Panc1 (cell line): ENCODE measurements at regions not wholly inside any gene's neighbourhood (a gene's known extent, or its start where the extent isn't known, plus 50 kb on each side); places are given as distances from the start of the nearest gene placed in this dataset.

ENCODE experiments used
- ATAC-seq: fragments of 200-7000 bp; cut with Tn5 transposase; 2 replicates; pipeline ENCODE4 v1.9.1; 2020; ENCODE audit warnings: mild to moderate bottlenecking, moderate library complexity
- BruUV-seq: library from RNA; stranded (reverse); fragments of 400-500 nt; replicated peaks from 2 replicates; lab custom pipeline; 2021; lab: Mats Ljungman, UMichigan
- CTCF ChIA-PET: fragments of 300-600 bp; sonication (Branson Sonifier 250); formaldehyde crosslinking; loops from one replicate; lab custom pipeline; 2022; ENCODE audit warnings: antibody characterized with exemption; lab: Charles Lee
- POLR2A ChIA-PET: fragments of 300-600 bp; sonication (Branson Sonifier 250); formaldehyde crosslinking; loops from one replicate; lab custom pipeline; 2022; ENCODE audit warnings: antibody characterized with exemption; lab: Charles Lee
- DNase-seq: peaks from one replicate; pipeline ENCODE4 v3.0.0-alpha.2; 2010; ENCODE audit warnings: low read depth, low spot score
- H3K27ac ChIP-seq: 2 replicates; pipeline ENCODE4 v1.5.1; 2011; ENCODE audit warnings: mild to moderate bottlenecking, low read length, inconsistent platforms
- H3K27me3 ChIP-seq: fragments of 200-500 bp; sonication (Bioruptor generic); 2 replicates; pipeline ENCODE4 v1.6.0; 2014; ENCODE audit warnings: low read length, inconsistent platforms; ENCODE audit not compliant: control insufficient read depth, insufficient read depth
- H3K36me3 ChIP-seq: fragments of 200-500 bp; sonication (Bioruptor generic); 2 replicates; pipeline ENCODE4 v1.5.1; 2014; ENCODE audit warnings: inconsistent platforms, mild to moderate bottlenecking, low read length, moderate library complexity; ENCODE audit not compliant: control insufficient read depth, insufficient read depth
- H3K4me1 ChIP-seq: 2 replicates; pipeline ENCODE4 v1.5.1; 2011; ENCODE audit warnings: inconsistent platforms, mild to moderate bottlenecking, low read length, moderate library complexity; ENCODE audit not compliant: control insufficient read depth, insufficient read depth
- H3K4me3 ChIP-seq, 2 experiments: 2 replicates each; pipeline ENCODE4 v1.5.1; 2011 to 2012; ENCODE audit warnings: low read depth in 2 of 2, low read length in 2 of 2, mild to moderate bottlenecking in 2 of 2, inconsistent platforms in 1 of 2, moderate library complexity in 1 of 2
- H3K9me3 ChIP-seq: fragments of 200-500 bp; sonication (Bioruptor generic); 2 replicates; pipeline ENCODE4 v1.5.1; 2014; ENCODE audit warnings: low read depth, mild to moderate bottlenecking, inconsistent platforms, low read length, moderate library complexity; ENCODE audit not compliant: control insufficient read depth, insufficient read depth
- CTCF ChIP-seq: fragments of 450-650 bp; IDR thresholded peaks from 2 replicates; pipeline ENCODE4 v1.5.1; 2017; ENCODE audit warnings: mild to moderate bottlenecking
- POLR2AphosphoS5 ChIP-seq: IDR thresholded peaks from 2 replicates; pipeline ENCODE4 v1.6.1; 2012; ENCODE audit warnings: mild to moderate bottlenecking, low read depth, low read length, moderate library complexity
- REST ChIP-seq, 2 experiments: IDR thresholded peaks; 2 replicates each; pipeline ENCODE4 v1.6.1; 2011 to 2012; ENCODE audit warnings: low read depth in 2 of 2, control low read depth in 1 of 2, low read length in 1 of 2, mild to moderate bottlenecking in 1 of 2, moderate library complexity in 1 of 2; ENCODE audit not compliant: insufficient read depth in 1 of 2
- SIN3A ChIP-seq: IDR thresholded peaks from 2 replicates; pipeline ENCODE4 v1.6.1; 2012; ENCODE audit warnings: low read depth, mild to moderate bottlenecking, low read length, moderate library complexity, borderline replicate concordance; ENCODE audit not compliant: insufficient read depth
- TCF7L2 ChIP-seq: IDR thresholded peaks from 2 replicates; pipeline ENCODE4 v1.6.1; 2011; ENCODE audit warnings: mild to moderate bottlenecking, low read depth, low read length, inconsistent platforms
- in situ Hi-C: cut with HindIII; loops from 2 replicates; pipeline ENCODE4 v1.10.0; 2016; ENCODE audit warnings: low sequenced_read_pairs, low pct_unique_long_range_greater_than_20kb
- intact Hi-C: fragments of 100-400 bp; cut with micrococcal nuclease; formaldehyde crosslinking; loops from one replicate; pipeline ENCODE4 v1.10.0; 2022; ENCODE audit not compliant: unreplicated experiment

- ChIA-PET CTCF (no interaction called here), POLR2A (no interaction called here)
- BruUV-seq = no TSS peak
- TF ChIP-seq REST (IDR thresholded peaks at IDR 0.05; ENCODE audit: insufficient read depth in 1 of 2, low read depth in 2 of 2, low read length in 1 of 2) (no peak), TCF7L2 (no peak), SIN3A (no peak), POLR2AphosphoS5 (no peak), CTCF (no peak)
- Histone ChIP-seq H3K27ac (no peak overlapping the region), H3K4me3 (no peak overlapping the region), H3K27me3 (peaks cover 10% of the 10 kb centered on the region), H3K36me3 (no peaks in the 10 kb centered on the region), H3K9me3 (no peaks in the 10 kb centered on the region), H3K4me1 (no peaks in the 10 kb centered on the region)
- ATAC-seq = no peak
- no peak for DNase-seq
- intact Hi-C loops (no loop called here), in situ Hi-C loops (no loop called here)
Measured at GRCh38 chr6:167465482-167465881, 140.6 kb downstream of the TTLL2 start.

- Histone ChIP-seq H3K4me3 (no peak overlapping the region), H3K36me3 (no peaks in the 10 kb centered on the region), H3K4me1 (no peaks in the 10 kb centered on the region), H3K9me3 (no peaks in the 10 kb centered on the region), H3K27me3 (peaks cover 10% of the 10 kb centered on the region), H3K27ac (no peak overlapping the region)
- ATAC-seq (no peak), DNase-seq (no peak)
- no peak for TF ChIP-seq CTCF
- no peak for TF ChIP-seq TCF7L2
- TF ChIP-seq POLR2AphosphoS5 = no peak
- TF ChIP-seq SIN3A = no peak
- no peak for TF ChIP-seq REST (IDR thresholded peaks at IDR 0.05; ENCODE audit: insufficient read depth in 1 of 2, low read depth in 2 of 2, low read length in 1 of 2)
- in situ Hi-C loops (no loop called here), intact Hi-C loops (no loop called here)
- no TSS peak for BruUV-seq
- ChIA-PET CTCF (interaction anchor here (0.6 kb wide), 1 partner anchor 116 kb away, joined by 5 read pairs; no protein-coding TSS in a partner anchor), POLR2A (no interaction called here)
Measured at GRCh38 chr6:167467282-167467681, 142.4 kb downstream of the TTLL2 start.
